Fibroblast of the aortic adventitia (primary cell): ENCODE measurements at regions not wholly inside any gene's neighbourhood (a gene's known extent, or its start where the extent isn't known, plus 50 kb on each side); places are given as distances from the start of the nearest gene placed in this dataset.

ENCODE experiments used
- DNase-seq: peaks from one replicate; pipeline ENCODE4 v3.0.0-alpha.2; 2010; ENCODE audit warnings: low read depth
- H3K4me3 ChIP-seq: 2 replicates; pipeline ENCODE4 v1.5.1; 2011; ENCODE audit warnings: low read depth, mild to moderate bottlenecking, control low read depth, low read length, moderate library complexity
- CTCF ChIP-seq: IDR thresholded peaks from 2 replicates; pipeline ENCODE4 v1.5.1; 2011; ENCODE audit warnings: mild to moderate bottlenecking, low read length, control low read depth, inconsistent platforms; ENCODE audit not compliant: insufficient read depth

- no peak for DNase-seq
- no peak overlapping the region for H3K4me3 ChIP-seq
- TF ChIP-seq CTCF = no peak
Measured at GRCh38 chr18:37668971-37669747, 103.6 kb upstream of the CELF4 start.

- no peak for DNase-seq
- TF ChIP-seq CTCF = no peak
Measured at GRCh38 chr18:37667836-37668235, 102.2 kb upstream of the CELF4 start.

GRCh38 chr18:37666991-37667390, 101.4 kb upstream of the CELF4 start:
- no peak for DNase-seq
- no peak overlapping the region for H3K4me3 ChIP-seq
- TF ChIP-seq CTCF = no peak

More at GRCh38 chr18:37667836-37668235, 102.2 kb upstream of the CELF4 start:
- H3K4me3 ChIP-seq = no peak overlapping the region

GRCh38 chr18:37666451-37666850, 100.9 kb upstream of the CELF4 start:
- DNase-seq = no peak
- no peak overlapping the region for H3K4me3 ChIP-seq
- TF ChIP-seq CTCF = no peak

- no peak for DNase-seq
- TF ChIP-seq CTCF = no peak
- H3K4me3 ChIP-seq = no peak overlapping the region
Measured at GRCh38 chr18:37665346-37665745, 99.7 kb upstream of the CELF4 start.

- no peak for DNase-seq
- TF ChIP-seq CTCF = no peak
- H3K4me3 ChIP-seq = no peak overlapping the region
Measured at GRCh38 chr18:37663446-37663845, 97.8 kb upstream of the CELF4 start.
